Hepatocyte (in vitro differentiated cells): ENCODE measurements at regions not wholly inside any gene's neighbourhood (a gene's known extent, or its start where the extent isn't known, plus 50 kb on each side); places are given as distances from the start of the nearest gene placed in this dataset.

Source experiments
- DNase-seq: peaks from one replicate; pipeline ENCODE4 v3.0.0-alpha.2; 2016; ENCODE audit warnings: low spot score
- H2AFZ ChIP-seq: fragments of 200-600 bp; sonication (generic); 2 replicates; pipeline ENCODE4 v1.6.0; 2016; ENCODE audit warnings: antibody characterized with exemption, mild to moderate bottlenecking
- H3K27ac ChIP-seq: fragments of 200-600 bp; sonication (generic); 2 replicates; pipeline ENCODE4 v1.5.1; 2016; ENCODE audit warnings: mild to moderate bottlenecking
- H3K27me3 ChIP-seq: fragments of 200-600 bp; sonication (generic); 2 replicates; pipeline ENCODE4 v1.6.1; 2016
- H3K36me3 ChIP-seq: fragments of 200-600 bp; sonication (generic); replicated peaks from 2 replicates; pipeline ENCODE4 v1.5.1; 2016; ENCODE audit warnings: low read depth; ENCODE audit not compliant: insufficient read depth
- H3K4me1 ChIP-seq: fragments of 200-600 bp; sonication (generic); 2 replicates; pipeline ENCODE4 v1.5.1; 2016; ENCODE audit warnings: mild to moderate bottlenecking, moderate library complexity; ENCODE audit not compliant: insufficient read depth
- H3K4me2 ChIP-seq: fragments of 200-600 bp; sonication (generic); 2 replicates; pipeline ENCODE4 v1.6.0; 2016
- H3K4me3 ChIP-seq: fragments of 200-600 bp; sonication (generic); 2 replicates; pipeline ENCODE4 v1.5.1; 2016; ENCODE audit warnings: mild to moderate bottlenecking
- H3K79me2 ChIP-seq: fragments of 200-600 bp; sonication (generic); 2 replicates; pipeline ENCODE4 v1.6.0; 2017; ENCODE audit warnings: mild to moderate bottlenecking
- H3K9me2 ChIP-seq: fragments of 200-600 bp; sonication (generic); replicated peaks from 2 replicates; pipeline ENCODE4 v1.6.0; 2017; ENCODE audit warnings: mild to moderate bottlenecking; ENCODE audit not compliant: insufficient read depth
- H3K9me3 ChIP-seq: fragments of 200-600 bp; sonication (generic); 2 replicates; pipeline ENCODE4 v1.5.1; 2016; ENCODE audit warnings: low read depth, mild to moderate bottlenecking
- H4K20me1 ChIP-seq: fragments of 200-600 bp; sonication (generic); 2 replicates; pipeline ENCODE4 v1.6.0; 2016; ENCODE audit warnings: mild to moderate bottlenecking; ENCODE audit not compliant: insufficient read depth, poor library complexity, severe bottlenecking
- CTCF ChIP-seq: fragments of 200-600 bp; sonication (generic); IDR thresholded peaks from 2 replicates; pipeline ENCODE4 v1.5.1; 2016; ENCODE audit warnings: antibody characterized with exemption, mild to moderate bottlenecking; ENCODE audit not compliant: poor library complexity
- EZH2 ChIP-seq: fragments of 200-600 bp; sonication (generic); IDR thresholded peaks from 2 replicates; pipeline ENCODE4 v1.6.1; 2016; ENCODE audit warnings: antibody characterized with exemption, mild to moderate bottlenecking, borderline replicate concordance
- EZH2phosphoT487 ChIP-seq: fragments of 200-600 bp; sonication (generic); IDR thresholded peaks from one replicate; pipeline ENCODE4 v1.6.1; 2018; ENCODE audit warnings: antibody characterized with exemption, mild to moderate bottlenecking, low read depth, moderate library complexity; ENCODE audit not compliant: unreplicated experiment, severe bottlenecking
- WGBS: methylation state at CpG from one replicate; pipeline ENCODE4 v1.1.6; 2016; ENCODE audit warnings: low lambda C conversion rate; ENCODE audit errors: missing lambda C conversion rate; 5-methylcytosine and 5-hydroxymethylcytosine counted together

GRCh38 chr2:126822921-126823320 is 75.8 kb upstream of the TEX51 start:
- Histone ChIP-seq H3K27ac (no peak overlapping the region), H3K9me2 (no peaks in the 10 kb centered on the region), H3K4me2 (no peak overlapping the region), H3K27me3 (no peaks in the 10 kb centered on the region), H2AFZ (no peak overlapping the region), H3K79me2 (no peaks in the 10 kb centered on the region), H3K9me3 (no peaks in the 10 kb centered on the region), H4K20me1 (no peaks in the 10 kb centered on the region), H3K4me1 (no peaks in the 10 kb centered on the region), H3K4me3 (no peak overlapping the region), H3K36me3 (no peaks in the 10 kb centered on the region)
- TF ChIP-seq EZH2phosphoT487: no peak
- TF ChIP-seq EZH2: no peak
- no peak for TF ChIP-seq CTCF
- no peak for DNase-seq
- 86% methylated on average over 5 of the region's 5 CpGs for WGBS

- Histone ChIP-seq H3K27ac (no peak overlapping the region), H3K4me3 (no peak overlapping the region), H3K9me2 (no peaks in the 10 kb centered on the region), H3K27me3 (no peaks in the 10 kb centered on the region), H3K9me3 (no peaks in the 10 kb centered on the region), H2AFZ (no peak overlapping the region), H3K4me1 (no peaks in the 10 kb centered on the region), H4K20me1 (no peaks in the 10 kb centered on the region), H3K79me2 (no peaks in the 10 kb centered on the region), H3K36me3 (no peaks in the 10 kb centered on the region), H3K4me2 (no peak overlapping the region)
- WGBS: 93% methylated on average over 3 of the region's 3 CpGs
- DNase-seq: no peak
- TF ChIP-seq CTCF (no peak), EZH2 (no peak), EZH2phosphoT487 (no peak)
Measured at GRCh38 chr2:126823951-126824350, 74.7 kb upstream of the TEX51 start.

- no peak for TF ChIP-seq EZH2phosphoT487
- TF ChIP-seq CTCF: no peak
- TF ChIP-seq EZH2: no peak
- no peak overlapping the region for H2AFZ ChIP-seq
- 89% methylated on average over 6 of the region's 6 CpGs for WGBS
Measured at GRCh38 chr2:126824663-126825062, 74.0 kb upstream of the TEX51 start.

GRCh38 chr2:126825316-126825715 is 73.4 kb upstream of the TEX51 start:
- Histone ChIP-seq H3K4me2 (no peak overlapping the region), H3K4me3 (no peak overlapping the region), H3K36me3 (no peaks in the 10 kb centered on the region), H3K27me3 (no peaks in the 10 kb centered on the region), H3K9me3 (no peaks in the 10 kb centered on the region), H3K27ac (no peak overlapping the region), H3K79me2 (no peaks in the 10 kb centered on the region), H2AFZ (no peak overlapping the region), H3K9me2 (no peaks in the 10 kb centered on the region), H4K20me1 (no peaks in the 10 kb centered on the region), H3K4me1 (no peaks in the 10 kb centered on the region)
- no peak for DNase-seq
- TF ChIP-seq CTCF (no peak), EZH2 (no peak), EZH2phosphoT487 (no peak)
- WGBS: 92% methylated on average over 2 of the region's 2 CpGs

More at GRCh38 chr2:126824663-126825062, 74.0 kb upstream of the TEX51 start:
- Histone ChIP-seq H4K20me1 (no peaks in the 10 kb centered on the region), H3K36me3 (no peaks in the 10 kb centered on the region), H3K79me2 (no peaks in the 10 kb centered on the region), H3K9me2 (no peaks in the 10 kb centered on the region), H3K27ac (no peak overlapping the region), H3K4me3 (no peak overlapping the region), H3K4me1 (no peaks in the 10 kb centered on the region), H3K9me3 (no peaks in the 10 kb centered on the region), H3K4me2 (no peak overlapping the region), H3K27me3 (no peaks in the 10 kb centered on the region)
- DNase-seq: no peak
